Naive thymus-derived CD8-positive, alpha-beta T cell (primary cell): ENCODE measurements at regions not wholly inside any gene's neighbourhood (a gene's known extent, or its start where the extent isn't known, plus 50 kb on each side); places are given as distances from the start of the nearest gene placed in this dataset.

Experiments
- ATAC-seq, 2 donors: fragments of 150-1000 bp; cut with Tn5 transposase in 1 of 2; sonication (Bioruptor Pico), chemical (Tn5 transposase) in 1 of 2; 1 replicate in 1 of 2; 2 replicates in 1 of 2; pipeline ENCODE4 v1.10.0; 2021; ENCODE audit warnings: mild to moderate bottlenecking in 2 of 2, moderate library complexity in 2 of 2
- POLR2A ChIA-PET: fragments of 350-600 bp; sonication (Branson Sonifier 250); formaldehyde crosslinking; loops from one replicate; lab custom pipeline; 2021; ENCODE audit warnings: antibody characterized with exemption; lab: Charles Lee
- DNase-seq, 10 donors: peaks; one replicate each; pipeline versions ENCODE4 v3.0.0 to v3.0.0-alpha.2; 2020 to 2022
- H3K27ac Mint-ChIP-seq, 10 donors: one replicate each; pipeline ENCODE4 v1.8.0; 2020 to 2022; ENCODE audit warnings: mild to moderate bottlenecking in 10 of 10, mixed read lengths in 10 of 10, moderate library complexity in 4 of 10, inconsistent platforms in 1 of 10
- H3K27me3 Mint-ChIP-seq, 5 donors: one replicate each; pipeline ENCODE4 v1.8.0; 2021 to 2022; ENCODE audit warnings: mixed read lengths in 5 of 5
- H3K36me3 Mint-ChIP-seq, 3 donors: one replicate each; pipeline ENCODE4 v1.8.0; 2020 to 2022; ENCODE audit warnings: mixed read lengths in 3 of 3, mild to moderate bottlenecking in 2 of 3, inconsistent platforms in 1 of 3
- H3K4me1 Mint-ChIP-seq, 4 donors: one replicate each; pipeline ENCODE4 v1.8.0; 2021 to 2022; ENCODE audit warnings: mixed read lengths in 4 of 4
- H3K4me3 Mint-ChIP-seq, 10 donors: one replicate each; pipeline ENCODE4 v1.8.0; 2020 to 2022; ENCODE audit warnings: mild to moderate bottlenecking in 10 of 10, mixed read lengths in 10 of 10, moderate library complexity in 6 of 10, inconsistent platforms in 1 of 10
- H3K9me3 Mint-ChIP-seq, 9 donors: one replicate each; pipeline ENCODE4 v1.8.0; 2020 to 2022; ENCODE audit warnings: mixed read lengths in 9 of 9, mild to moderate bottlenecking in 3 of 9, inconsistent platforms in 1 of 9, moderate library complexity in 1 of 9

DNA sequence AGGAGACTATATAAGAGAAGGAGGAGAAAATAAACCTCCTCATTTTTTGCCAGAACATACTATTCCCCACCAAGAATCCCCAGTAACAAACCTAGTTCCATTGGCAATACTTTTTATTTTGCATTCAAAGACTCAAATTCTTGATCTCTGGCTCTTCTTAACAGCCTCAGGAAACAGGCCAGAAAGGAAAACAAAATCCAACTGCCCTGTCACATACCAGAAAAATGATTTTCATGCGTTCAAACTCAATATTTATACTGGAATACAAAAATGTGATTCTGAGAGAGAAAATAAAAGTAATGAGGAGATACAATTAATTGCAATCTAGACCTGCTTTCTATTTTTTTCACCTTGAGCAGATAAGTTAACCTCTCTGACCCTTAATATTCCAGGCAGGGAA is 435.9 kb upstream of the AUTS2 start:
- H3K4me1 Mint-ChIP-seq: no peaks in the 10 kb centered on the region
- H3K27me3 Mint-ChIP-seq: peaks cover 2 to 9% (median 4%) of the 10 kb centered on the region in 5 donors
- no peak overlapping the region for H3K4me3 Mint-ChIP-seq
- peaks cover 0 to 15% (median 3%) of the 10 kb centered on the region in 9 donors for H3K9me3 Mint-ChIP-seq
- ATAC-seq (no peak), DNase-seq (no peak)
- POLR2A ChIA-PET: no interaction called here
- no peak overlapping the region for H3K27ac Mint-ChIP-seq
- H3K36me3 Mint-ChIP-seq: no peaks in the 10 kb centered on the region

DNA sequence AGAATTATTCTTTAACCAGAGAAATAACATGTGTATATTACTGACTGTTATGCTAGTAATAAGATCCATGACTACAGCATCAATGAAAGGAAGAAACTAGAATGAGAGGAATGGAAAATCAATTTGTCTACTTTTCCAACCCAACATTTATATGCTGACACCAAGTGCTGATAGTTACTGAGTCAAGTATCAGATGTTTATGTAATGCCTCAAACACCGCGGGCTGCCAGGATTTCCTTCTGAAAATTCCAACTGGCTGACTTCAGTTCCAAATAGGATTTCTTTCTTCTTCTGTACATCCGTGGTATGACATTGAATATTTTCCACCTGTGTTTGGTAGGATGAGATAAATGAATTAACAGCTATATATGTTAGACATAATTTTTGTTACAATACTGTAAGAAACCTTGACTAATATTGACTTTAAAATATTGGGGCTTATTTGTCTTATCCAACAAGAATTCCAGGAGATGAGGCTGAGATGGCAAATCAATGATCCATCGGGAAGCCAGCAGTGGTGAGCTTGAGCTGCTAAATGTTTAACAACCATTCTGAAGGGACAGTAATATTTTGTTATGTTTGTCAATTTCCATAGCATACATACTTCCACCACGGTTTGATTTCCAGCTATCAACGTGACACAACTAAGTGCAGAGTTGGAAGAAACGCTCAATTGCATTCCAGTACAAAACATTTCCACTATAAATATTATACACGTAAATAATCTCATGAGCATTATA is 435.2 kb upstream of the AUTS2 start:
- Mint-ChIP-seq H3K4me3 (no peak overlapping the region), H3K27ac (no peak overlapping the region), H3K4me1 (no peaks in the 10 kb centered on the region), H3K27me3 (peaks cover 0 to 9% (median 4%) of the 10 kb centered on the region in 5 donors), H3K9me3 (peaks cover 0 to 12% (median 3%) of the 10 kb centered on the region in 9 donors), H3K36me3 (no peaks in the 10 kb centered on the region)
- no peak for ATAC-seq
- POLR2A ChIA-PET: no interaction called here
- DNase-seq: no peak

DNA sequence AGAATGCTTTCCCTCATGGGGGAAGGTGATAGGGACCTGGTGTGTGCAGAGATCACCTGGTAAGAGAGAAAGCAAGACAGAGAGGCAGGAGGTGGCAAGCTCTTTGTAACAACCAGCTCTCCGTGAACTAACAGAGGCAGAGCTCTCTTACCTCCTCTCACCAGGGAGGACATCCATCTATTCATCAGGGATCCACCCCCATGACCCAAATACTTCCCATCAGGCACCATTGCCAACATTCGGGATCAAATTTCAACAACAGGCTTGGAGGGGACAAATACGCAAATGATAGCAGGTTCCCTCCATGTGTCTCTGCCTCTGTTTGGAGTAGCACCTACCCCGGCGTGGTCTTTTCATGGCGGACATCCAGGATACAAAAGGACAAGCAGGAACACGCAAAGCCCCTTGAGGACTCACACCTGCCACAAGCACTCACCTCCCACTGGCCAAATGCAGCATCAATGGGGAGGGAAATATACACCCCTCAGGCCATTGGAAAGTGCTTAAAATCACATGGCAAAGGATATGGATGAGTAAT is 431.2 kb upstream of the AUTS2 start:
- Mint-ChIP-seq H3K4me3 (no peak overlapping the region), H3K36me3 (no peaks in the 10 kb centered on the region), H3K4me1 (no peaks in the 10 kb centered on the region), H3K27ac (no peak overlapping the region), H3K9me3 (peaks cover 0 to 9% (median 0%) of the 10 kb centered on the region in 9 donors), H3K27me3 (peaks cover 0 to 1% (median 0%) of the 10 kb centered on the region in 5 donors)
- POLR2A ChIA-PET: no interaction called here
- DNase-seq (no peak), ATAC-seq (no peak)

DNA sequence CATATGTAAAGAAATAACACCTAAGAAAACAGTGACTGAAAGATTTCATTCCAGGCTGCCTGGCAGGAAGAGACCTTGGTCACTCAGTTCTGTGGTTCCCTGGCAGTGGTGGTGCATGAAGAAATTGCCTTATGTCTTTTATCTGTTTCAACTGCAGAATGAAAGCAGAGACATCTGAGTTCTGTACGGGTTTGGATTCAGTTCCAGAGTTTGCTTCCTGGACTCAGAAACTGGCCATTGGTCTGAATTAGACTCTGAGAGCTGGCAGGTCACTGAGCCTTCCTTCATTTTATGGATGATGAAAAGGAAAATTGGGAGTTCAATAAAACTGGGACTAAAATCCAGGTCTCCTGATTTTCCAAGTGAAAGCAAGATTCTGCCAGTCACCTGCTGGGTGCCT is 428.9 kb upstream of the AUTS2 start:
- POLR2A ChIA-PET: no interaction called here
- peaks cover 0 to 12% (median 0%) of the 10 kb centered on the region in 5 donors for H3K27me3 Mint-ChIP-seq
- no peaks in the 10 kb centered on the region for H3K4me1 Mint-ChIP-seq

DNA sequence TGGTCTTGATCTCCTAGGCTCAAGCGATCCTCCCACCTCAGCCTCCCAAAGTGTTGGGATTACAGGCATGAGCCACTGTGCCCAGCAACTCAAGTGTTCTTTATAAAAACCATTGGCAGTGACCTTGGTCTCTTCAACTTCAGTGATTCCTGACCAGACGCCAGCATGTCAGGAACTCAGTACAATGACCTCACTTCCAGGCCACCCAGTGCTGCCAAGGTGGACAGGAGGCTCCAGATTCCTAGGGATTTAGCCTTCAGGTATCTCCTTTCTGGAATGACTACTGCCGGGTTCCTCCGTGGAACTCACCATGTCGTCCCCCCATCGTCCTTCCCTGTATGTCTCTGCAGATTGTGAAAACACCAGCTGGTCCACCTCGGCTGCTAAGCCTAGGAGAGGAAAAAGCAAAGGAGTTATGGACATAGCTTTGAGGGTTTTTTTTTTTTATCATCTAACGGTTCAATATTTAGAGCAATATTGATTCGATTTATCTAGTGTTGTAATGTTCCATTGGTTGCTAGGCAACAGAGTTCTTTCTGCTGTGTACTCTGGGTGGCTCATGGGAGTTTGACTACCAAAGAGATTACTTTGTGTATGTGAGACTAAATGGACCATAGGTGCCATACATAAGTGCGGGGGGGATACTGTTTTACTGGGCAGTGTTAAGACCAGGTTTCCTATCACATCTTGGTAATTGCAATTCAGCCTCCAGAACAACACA is 425.8 kb upstream of the AUTS2 start:
- Mint-ChIP-seq H3K4me1 (no peaks in the 10 kb centered on the region), H3K4me3 (no peak overlapping the region), H3K9me3 (peaks cover 0 to 2% (median 0%) of the 10 kb centered on the region in 9 donors), H3K27ac (no peak overlapping the region), H3K36me3 (peaks cover 0 to 5% (median 0%) of the 10 kb centered on the region in 3 donors), H3K27me3 (peaks cover 0 to 15% (median 3%) of the 10 kb centered on the region in 5 donors)
- no peak for ATAC-seq
- POLR2A ChIA-PET: no interaction called here
- DNase-seq: no peak

More for the DNA sequence above, 428.9 kb upstream of the AUTS2 start:
- H3K27ac Mint-ChIP-seq: no peak overlapping the region
- DNase-seq: no peak
- no peak overlapping the region for H3K4me3 Mint-ChIP-seq
- H3K36me3 Mint-ChIP-seq: peaks cover 0 to 3% (median 0%) of the 10 kb centered on the region in 3 donors
- H3K9me3 Mint-ChIP-seq: peaks cover 0 to 3% (median 0%) of the 10 kb centered on the region in 9 donors
- no peak for ATAC-seq

DNA sequence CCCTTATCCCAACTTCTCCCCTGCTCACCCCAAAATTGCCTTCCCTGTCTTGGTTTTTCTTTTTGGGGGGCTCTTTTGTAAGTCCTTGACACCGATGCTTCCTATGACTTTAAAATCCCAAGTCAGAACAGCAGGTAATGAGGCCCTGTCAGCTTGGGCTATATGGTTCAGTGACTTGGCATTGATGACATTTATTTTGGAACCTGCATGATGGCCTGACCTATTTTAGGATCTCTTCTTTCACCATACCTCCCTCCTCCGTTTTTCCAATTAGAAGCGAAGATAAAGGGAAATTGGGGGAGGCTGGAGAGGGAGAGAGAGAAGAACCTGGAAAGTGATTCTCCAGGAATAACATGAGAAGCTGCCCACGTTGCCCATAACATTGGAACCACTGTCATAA is 424.9 kb upstream of the AUTS2 start:
- H3K9me3 Mint-ChIP-seq: peaks cover 0 to 2% (median 0%) of the 10 kb centered on the region in 9 donors
- no peak overlapping the region for H3K27ac Mint-ChIP-seq
- ATAC-seq (no peak), DNase-seq (no peak)
- peaks cover 0 to 15% (median 3%) of the 10 kb centered on the region in 5 donors for H3K27me3 Mint-ChIP-seq
- H3K4me3 Mint-ChIP-seq: no peak overlapping the region
- H3K4me1 Mint-ChIP-seq: no peaks in the 10 kb centered on the region
- POLR2A ChIA-PET: no interaction called here
- H3K36me3 Mint-ChIP-seq: peaks cover 0 to 5% (median 0%) of the 10 kb centered on the region in 3 donors

DNA sequence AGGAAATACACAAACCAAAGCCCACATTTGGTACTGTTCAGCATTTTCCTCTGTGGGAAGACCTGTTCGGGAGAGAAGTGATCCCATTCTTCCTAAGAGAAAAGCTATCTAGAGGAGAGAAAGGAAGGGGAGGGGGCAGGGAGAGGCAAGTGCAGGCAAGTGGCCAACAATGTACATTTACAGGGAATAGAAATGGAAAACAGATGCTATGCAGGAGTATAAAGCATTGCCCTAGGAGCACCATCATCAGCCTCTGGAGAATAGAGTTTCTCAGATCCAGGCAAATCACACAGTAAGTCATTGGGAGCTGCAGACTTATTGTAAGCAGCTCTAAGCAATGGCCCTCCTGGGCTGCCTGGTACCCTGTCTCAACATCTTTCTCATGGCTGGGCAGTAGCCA is 424.4 kb upstream of the AUTS2 start:
- no peak overlapping the region for H3K27ac Mint-ChIP-seq
- POLR2A ChIA-PET: no interaction called here
- ATAC-seq: no peak

DNA sequence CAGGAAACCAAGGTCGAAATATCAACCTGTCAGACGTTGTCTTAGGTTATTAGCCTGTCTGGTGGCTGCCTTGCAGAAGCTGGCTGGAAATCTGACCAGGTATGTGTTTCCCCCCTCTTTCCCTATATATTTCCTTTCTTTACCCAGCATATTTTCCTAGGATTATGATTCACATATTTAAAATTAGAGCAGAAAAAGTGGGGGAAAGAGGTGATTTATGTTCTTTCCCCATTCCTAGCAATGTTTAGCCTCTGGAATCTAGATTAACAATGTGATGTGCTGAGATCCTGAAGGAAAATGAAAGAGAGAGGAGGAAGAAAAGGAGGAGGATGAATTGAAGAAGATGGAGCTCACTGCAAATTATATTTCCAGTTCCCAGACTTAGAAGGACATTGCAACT is 421.4 kb upstream of the AUTS2 start:
- H3K36me3 Mint-ChIP-seq: peaks cover 0 to 5% (median 0%) of the 10 kb centered on the region in 3 donors
- peaks cover 0 to 15% (median 1%) of the 10 kb centered on the region in 5 donors for H3K27me3 Mint-ChIP-seq
- no peak for DNase-seq
- POLR2A ChIA-PET: no interaction called here
- peaks cover 0 to 6% (median 0%) of the 10 kb centered on the region in 9 donors for H3K9me3 Mint-ChIP-seq
- peaks cover 0 to 10% (median 5%) of the 10 kb centered on the region in 4 donors for H3K4me1 Mint-ChIP-seq
- ATAC-seq: no peak
- no peak overlapping the region for H3K4me3 Mint-ChIP-seq
- H3K27ac Mint-ChIP-seq: no peak overlapping the region

More for the DNA sequence above, 424.4 kb upstream of the AUTS2 start:
- peaks cover 0 to 3% (median 0%) of the 10 kb centered on the region in 9 donors for H3K9me3 Mint-ChIP-seq
- H3K4me1 Mint-ChIP-seq: no peaks in the 10 kb centered on the region
- H3K27me3 Mint-ChIP-seq: peaks cover 0 to 15% (median 3%) of the 10 kb centered on the region in 5 donors
- no peak for DNase-seq
- peaks cover 0 to 5% (median 0%) of the 10 kb centered on the region in 3 donors for H3K36me3 Mint-ChIP-seq
- no peak overlapping the region for H3K4me3 Mint-ChIP-seq

DNA sequence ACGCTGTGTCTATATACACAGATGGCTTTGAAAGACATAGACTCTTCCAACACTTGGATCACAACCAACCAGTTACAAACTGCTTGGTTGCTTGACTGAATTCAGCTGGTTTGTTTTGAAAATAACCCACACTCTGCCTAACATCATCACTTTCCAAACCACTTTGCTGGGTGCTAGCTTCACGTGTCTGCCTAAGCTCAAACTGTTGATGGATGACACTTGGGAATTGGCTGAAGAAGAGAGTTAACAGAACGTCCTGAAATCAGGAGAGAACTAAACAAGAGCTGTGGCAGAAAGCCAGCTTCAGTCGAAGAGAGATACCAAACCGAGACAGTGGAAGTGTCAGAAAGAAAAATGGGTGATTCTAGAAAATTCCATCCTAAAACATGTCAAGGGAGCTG is 420.8 kb upstream of the AUTS2 start:
- H3K4me1 Mint-ChIP-seq: peaks cover 1 to 14% (median 8%) of the 10 kb centered on the region in 4 donors
- peaks cover 0 to 15% (median 1%) of the 10 kb centered on the region in 5 donors for H3K27me3 Mint-ChIP-seq
- no peak for DNase-seq
- peaks cover 0 to 7% (median 0%) of the 10 kb centered on the region in 3 donors for H3K36me3 Mint-ChIP-seq
- H3K27ac Mint-ChIP-seq: no peak overlapping the region
- no peak overlapping the region for H3K4me3 Mint-ChIP-seq
- peaks cover 0 to 8% (median 3%) of the 10 kb centered on the region in 9 donors for H3K9me3 Mint-ChIP-seq
- ATAC-seq: no peak
- POLR2A ChIA-PET: no interaction called here

DNA sequence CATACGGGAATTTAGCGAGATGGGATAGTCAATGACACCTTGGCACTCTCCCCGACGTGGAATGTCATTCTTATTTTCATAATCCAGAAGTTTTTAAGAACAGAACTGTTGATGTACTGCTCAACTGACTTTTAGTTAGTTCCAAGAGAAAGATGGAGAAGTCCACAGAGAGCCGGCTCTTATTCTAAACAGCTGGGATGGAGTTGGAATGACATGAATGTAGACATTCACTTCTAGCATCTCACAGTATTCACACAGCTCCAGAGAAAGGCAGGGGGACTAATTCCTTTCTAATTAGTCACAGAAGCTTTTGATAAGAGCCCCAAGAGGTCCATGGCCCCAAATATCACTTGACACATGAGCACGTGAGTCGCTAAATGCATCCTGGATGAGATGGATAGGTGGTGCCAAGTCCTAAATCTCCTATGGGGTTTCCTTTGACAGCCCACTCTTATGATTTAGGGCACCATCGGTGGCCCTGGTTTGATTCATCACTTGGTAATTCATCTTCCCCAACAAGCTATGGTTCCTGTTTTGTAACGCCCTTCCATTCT is 420.3 kb upstream of the AUTS2 start:
- Mint-ChIP-seq H3K27ac (no peak overlapping the region), H3K36me3 (peaks cover 0 to 11% (median 0%) of the 10 kb centered on the region in 3 donors), H3K27me3 (peaks cover 0 to 15% (median 0%) of the 10 kb centered on the region in 5 donors), H3K4me1 (peaks cover 4 to 18% (median 13%) of the 10 kb centered on the region in 4 donors), H3K9me3 (peaks cover 0 to 12% (median 7%) of the 10 kb centered on the region in 9 donors), H3K4me3 (no peak overlapping the region)
- ATAC-seq: no peak
- POLR2A ChIA-PET: no interaction called here
- no peak for DNase-seq

DNA sequence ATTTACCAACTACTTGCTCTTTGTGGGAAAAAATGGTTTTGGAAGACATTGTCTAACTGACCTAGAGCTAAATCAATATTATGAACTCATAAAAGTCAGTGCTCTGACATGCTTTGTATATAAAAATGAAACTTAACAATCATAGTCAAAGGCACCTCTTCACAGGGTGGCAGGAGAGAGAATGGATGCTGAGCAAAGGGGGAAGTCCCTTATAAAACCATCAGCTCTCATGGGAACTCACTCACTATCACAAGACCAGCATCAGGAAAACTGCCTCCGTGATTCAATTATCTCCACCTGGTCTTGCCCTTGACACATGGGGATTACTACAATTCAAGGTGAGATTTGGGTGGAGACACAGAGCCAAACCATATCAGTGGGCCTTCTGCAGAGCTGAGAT is 417.6 kb upstream of the AUTS2 start:
- Mint-ChIP-seq H3K4me1 (peaks cover 4 to 33% (median 23%) of the 10 kb centered on the region in 4 donors), H3K4me3 (no peak overlapping the region), H3K27ac (no peak overlapping the region), H3K36me3 (peaks cover 0 to 6% (median 3%) of the 10 kb centered on the region in 3 donors), H3K27me3 (no peaks in the 10 kb centered on the region), H3K9me3 (peaks cover 0 to 18% (median 8%) of the 10 kb centered on the region in 9 donors)
- DNase-seq: no peak
- POLR2A ChIA-PET: no interaction called here
- ATAC-seq: no peak

DNA sequence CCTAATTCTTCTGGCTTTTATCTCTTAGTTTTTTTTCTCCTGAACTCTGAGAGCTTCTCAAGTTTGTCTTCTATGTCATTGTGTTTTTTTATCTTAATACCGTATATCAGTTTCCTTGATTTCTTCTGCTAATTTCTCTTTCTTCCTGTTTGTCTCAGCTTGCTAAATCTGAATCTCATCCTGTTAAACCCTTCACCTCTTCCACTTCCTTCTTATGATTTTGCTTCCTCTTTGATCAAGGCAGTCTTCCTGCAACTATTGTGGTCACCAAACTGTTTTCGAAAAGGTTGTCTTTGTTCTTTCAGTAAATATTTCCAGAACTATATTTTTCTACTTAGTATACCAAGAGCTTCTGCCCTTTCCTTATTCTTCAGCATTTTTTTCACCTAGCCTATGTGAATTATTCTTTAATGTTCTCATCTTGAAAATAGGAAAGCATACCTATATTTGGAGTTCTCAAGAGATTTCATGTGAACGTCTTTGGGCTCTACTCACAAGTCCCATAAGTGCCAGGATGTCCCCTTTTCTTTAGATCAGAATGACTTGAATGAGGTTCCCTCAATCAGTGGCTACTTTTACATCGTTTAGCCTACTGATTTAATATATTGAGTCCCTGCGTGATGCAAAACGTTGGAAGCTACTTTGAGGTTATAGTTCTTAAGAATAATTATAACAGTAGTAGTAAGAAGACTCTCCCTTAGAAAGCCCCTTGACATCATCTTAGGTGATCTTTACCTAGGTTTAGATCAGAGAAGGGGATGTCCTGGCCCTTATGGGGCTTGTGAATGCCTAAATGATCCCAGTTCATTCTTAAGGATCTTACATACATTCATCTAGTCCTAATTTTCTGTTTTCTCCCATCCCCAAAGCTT is 415.4 kb upstream of the AUTS2 start:
- H3K27me3 Mint-ChIP-seq: no peaks in the 10 kb centered on the region
- peaks cover 4 to 33% (median 23%) of the 10 kb centered on the region in 4 donors for H3K4me1 Mint-ChIP-seq
- H3K9me3 Mint-ChIP-seq: peaks cover 0 to 28% (median 14%) of the 10 kb centered on the region in 9 donors
- peaks cover 0 to 6% (median 5%) of the 10 kb centered on the region in 3 donors for H3K36me3 Mint-ChIP-seq
- DNase-seq (no peak), ATAC-seq (no peak)
- peak overlapping the region in 8 of 10 donors; percentile 2 to 85 (median 22) for H3K27ac Mint-ChIP-seq
- POLR2A ChIA-PET: no interaction called here
- H3K4me3 Mint-ChIP-seq: peak overlapping the region in 7 of 10 donors; percentile 2 to 66 (median 18)
